Dendritic cell treated with granulocyte-macrophage colony-stimulating factor and Interleukin-4, amounts not matched to agents 40 ng/mL and 50 ng/mL, for 4 days (primary cell): ENCODE measurements at regions not wholly inside any gene's neighbourhood (a gene's known extent, or its start where the extent isn't known, plus 50 kb on each side); places are given as distances from the start of the nearest gene placed in this dataset.

Source experiments
- H3K27ac Mint-ChIP-seq: one replicate; pipeline ENCODE4 v1.8.0; 2022; ENCODE audit warnings: mild to moderate bottlenecking, mixed read lengths
- H3K27me3 Mint-ChIP-seq: one replicate; pipeline ENCODE4 v1.8.0; 2022; ENCODE audit warnings: mild to moderate bottlenecking, mixed read lengths
- H3K36me3 Mint-ChIP-seq: one replicate; pipeline ENCODE4 v1.8.0; 2022; ENCODE audit warnings: low read depth, mixed read lengths
- H3K4me1 Mint-ChIP-seq: one replicate; pipeline ENCODE4 v1.8.0; 2022; ENCODE audit warnings: low read depth, mixed read lengths
- H3K4me3 Mint-ChIP-seq: one replicate; pipeline ENCODE4 v1.8.0; 2022; ENCODE audit warnings: mild to moderate bottlenecking, moderate library complexity, mixed read lengths
- H3K9me3 Mint-ChIP-seq: one replicate; pipeline ENCODE4 v1.8.0; 2022; ENCODE audit warnings: mixed read lengths
- intact Hi-C: fragments of 100-400 bp; cut with micrococcal nuclease; formaldehyde crosslinking; loops from one replicate; pipeline ENCODE4 v1.15.0; 2022

DNA sequence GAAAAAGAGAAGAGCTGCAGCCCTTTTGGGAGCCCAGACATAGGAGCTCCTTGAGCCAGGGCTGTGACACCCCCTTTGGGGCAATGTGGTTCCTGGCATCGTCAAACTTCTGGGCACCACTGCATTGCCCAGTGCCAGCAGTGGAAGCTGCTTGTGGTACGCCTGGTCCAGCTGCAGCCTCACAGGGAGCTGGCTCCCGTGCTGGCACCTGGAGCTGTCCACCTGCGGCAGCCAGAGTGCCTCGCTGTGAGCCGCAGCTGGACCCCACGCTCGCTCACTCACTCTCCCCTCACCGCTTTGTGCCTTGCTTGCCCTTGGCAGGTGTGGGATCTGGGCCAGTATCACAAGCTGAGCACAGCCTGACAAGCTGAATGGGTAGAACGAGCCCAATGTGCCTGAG is 1150.8 kb upstream of the CDH6 start:
- Mint-ChIP-seq H3K36me3 (no peaks in the 10 kb centered on the region), H3K9me3 (no peaks in the 10 kb centered on the region), H3K4me1 (no peaks in the 10 kb centered on the region), H3K4me3 (no peak overlapping the region), H3K27ac (no peak overlapping the region), H3K27me3 (no peaks in the 10 kb centered on the region)
- intact Hi-C loops, result loop anchor here (5.0 kb wide), 1 partner anchor 1190 kb away; no protein-coding TSS in a partner anchor

DNA sequence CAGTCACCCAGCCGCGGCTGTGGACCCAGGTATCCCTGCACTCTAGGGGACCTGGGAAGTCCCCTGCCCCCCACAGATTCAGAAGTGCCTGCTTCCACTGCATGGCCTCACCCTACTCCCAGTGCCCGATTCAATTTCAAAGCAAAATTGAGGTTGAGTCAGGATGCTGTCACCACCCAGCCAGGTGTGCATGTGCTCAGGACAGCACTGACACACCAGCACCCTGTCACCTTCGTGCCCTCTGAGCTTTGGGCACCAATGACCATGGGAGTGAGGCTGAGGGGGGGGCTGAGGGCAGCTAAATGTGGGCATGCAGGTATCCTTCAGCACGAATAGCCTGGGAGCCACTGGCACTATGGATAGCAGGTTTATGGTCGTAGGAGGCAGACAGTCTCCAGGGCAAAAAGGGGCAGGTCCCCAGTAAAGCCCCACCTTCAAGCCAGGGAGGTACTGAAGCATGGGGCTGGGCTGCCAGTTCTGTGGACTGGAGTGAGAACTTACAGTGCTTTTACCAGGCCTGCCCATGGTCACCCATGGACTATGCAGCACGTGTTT is 1151.6 kb upstream of the CDH6 start:
- Mint-ChIP-seq H3K9me3 (no peaks in the 10 kb centered on the region), H3K27ac (no peak overlapping the region), H3K27me3 (no peaks in the 10 kb centered on the region), H3K4me1 (no peaks in the 10 kb centered on the region), H3K4me3 (no peak overlapping the region), H3K36me3 (no peaks in the 10 kb centered on the region)
- intact Hi-C loops, result loop anchor here (5.0 kb wide), 1 partner anchor 1190 kb away; no protein-coding TSS in a partner anchor

GRCh38 chr5:30041291-30041690 is 1152.2 kb upstream of the CDH6 start:
- Mint-ChIP-seq H3K4me3 (no peak overlapping the region), H3K27me3 (no peaks in the 10 kb centered on the region), H3K9me3 (no peaks in the 10 kb centered on the region), H3K4me1 (no peaks in the 10 kb centered on the region), H3K27ac (no peak overlapping the region), H3K36me3 (no peaks in the 10 kb centered on the region)
- intact Hi-C loops, result loop anchor here (5.0 kb wide), 1 partner anchor 1191 kb away; no protein-coding TSS in a partner anchor

- H3K9me3 Mint-ChIP-seq, result no peaks in the 10 kb centered on the region
- H3K27ac Mint-ChIP-seq, result no peak overlapping the region
- no peak overlapping the region for H3K4me3 Mint-ChIP-seq
- no peaks in the 10 kb centered on the region for H3K36me3 Mint-ChIP-seq
- H3K27me3 Mint-ChIP-seq, result no peaks in the 10 kb centered on the region
- H3K4me1 Mint-ChIP-seq, result no peaks in the 10 kb centered on the region
- intact Hi-C loops, result loop anchor here (5.0 kb wide), 1 partner anchor 1192 kb away; no protein-coding TSS in a partner anchor
Observed at GRCh38 chr5:30040488-30041118, 1152.9 kb upstream of the CDH6 start.

- H3K36me3 Mint-ChIP-seq, result no peaks in the 10 kb centered on the region
- H3K9me3 Mint-ChIP-seq, result no peaks in the 10 kb centered on the region
- no peak overlapping the region for H3K27ac Mint-ChIP-seq
- no peaks in the 10 kb centered on the region for H3K4me1 Mint-ChIP-seq
- no peak overlapping the region for H3K4me3 Mint-ChIP-seq
- no peaks in the 10 kb centered on the region for H3K27me3 Mint-ChIP-seq
- intact Hi-C loops, result no loop called here
Observed at GRCh38 chr5:30039379-30039778, 1154.1 kb upstream of the CDH6 start.

GRCh38 chr5:30034870-30035269 is 1158.6 kb upstream of the CDH6 start:
- Mint-ChIP-seq H3K27ac (no peak overlapping the region), H3K4me1 (no peaks in the 10 kb centered on the region), H3K36me3 (no peaks in the 10 kb centered on the region), H3K4me3 (no peak overlapping the region), H3K9me3 (no peaks in the 10 kb centered on the region), H3K27me3 (no peaks in the 10 kb centered on the region)
- intact Hi-C loops, result no loop called here

GRCh38 chr5:30030101-30030500 is 1163.4 kb upstream of the CDH6 start:
- intact Hi-C loops, result no loop called here
- H3K4me3 Mint-ChIP-seq, result no peak overlapping the region

GRCh38 chr5:30001826-30002225 is 1191.7 kb upstream of the CDH6 start:
- intact Hi-C loops, result no loop called here
- Mint-ChIP-seq H3K27ac (no peak overlapping the region), H3K9me3 (peaks cover 34% of the 10 kb centered on the region), H3K4me3 (no peak overlapping the region), H3K36me3 (no peaks in the 10 kb centered on the region), H3K4me1 (no peaks in the 10 kb centered on the region), H3K27me3 (no peaks in the 10 kb centered on the region)

More at GRCh38 chr5:30030101-30030500, 1163.4 kb upstream of the CDH6 start:
- H3K27me3 Mint-ChIP-seq, result no peaks in the 10 kb centered on the region
- no peaks in the 10 kb centered on the region for H3K9me3 Mint-ChIP-seq
- no peak overlapping the region for H3K27ac Mint-ChIP-seq
- no peaks in the 10 kb centered on the region for H3K4me1 Mint-ChIP-seq
- H3K36me3 Mint-ChIP-seq, result no peaks in the 10 kb centered on the region

GRCh38 chr5:30000231-30000630 is 1193.3 kb upstream of the CDH6 start:
- Mint-ChIP-seq H3K4me3 (no peak overlapping the region), H3K27me3 (no peaks in the 10 kb centered on the region), H3K27ac (no peak overlapping the region), H3K36me3 (no peaks in the 10 kb centered on the region), H3K4me1 (no peaks in the 10 kb centered on the region), H3K9me3 (peaks cover 22% of the 10 kb centered on the region)
- intact Hi-C loops, result no loop called here

DNA sequence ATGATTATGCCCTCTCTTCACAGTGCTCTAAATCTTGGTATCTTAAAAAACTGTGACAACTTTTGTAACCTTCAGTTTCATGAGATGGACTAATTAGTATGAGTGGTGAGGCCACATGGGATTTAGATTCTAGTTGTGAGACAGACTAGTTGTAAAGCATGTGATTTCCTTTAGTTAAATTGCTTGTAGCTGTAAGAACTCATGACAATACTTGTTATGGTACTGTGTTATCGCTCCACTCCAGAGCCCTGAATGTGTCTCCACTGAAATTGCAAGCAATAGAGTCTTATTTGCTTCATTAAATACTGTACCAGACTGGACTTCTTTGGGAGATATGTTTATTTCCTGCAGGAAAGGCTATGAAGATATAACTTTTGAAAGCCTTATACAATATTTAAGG is 1198.3 kb upstream of the CDH6 start:
- intact Hi-C loops, result no loop called here
- H3K9me3 Mint-ChIP-seq, result peaks cover 34% of the 10 kb centered on the region
- H3K4me1 Mint-ChIP-seq, result no peaks in the 10 kb centered on the region
- H3K4me3 Mint-ChIP-seq, result no peak overlapping the region
- H3K27me3 Mint-ChIP-seq, result no peaks in the 10 kb centered on the region
- H3K27ac Mint-ChIP-seq, result no peak overlapping the region
- no peaks in the 10 kb centered on the region for H3K36me3 Mint-ChIP-seq

DNA sequence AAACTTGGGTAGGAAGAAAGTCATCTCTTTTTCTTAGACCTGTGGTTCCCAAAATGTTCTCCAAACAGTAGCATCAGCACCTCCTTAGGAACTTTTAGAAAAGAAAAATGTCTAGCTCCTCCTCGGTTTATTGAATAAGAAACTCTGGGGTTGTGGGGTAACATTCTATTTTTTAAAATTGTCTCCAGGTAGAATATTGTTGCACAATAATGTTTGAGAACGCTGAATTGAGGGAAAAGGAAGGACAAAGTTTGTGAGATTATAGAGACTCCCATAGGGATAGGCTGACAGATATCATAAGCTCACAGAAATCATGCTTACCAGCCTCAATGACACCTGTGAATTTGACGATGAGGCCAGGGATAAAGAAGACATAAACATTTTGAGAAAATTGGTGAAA is 1199.0 kb upstream of the CDH6 start:
- H3K36me3 Mint-ChIP-seq, result no peaks in the 10 kb centered on the region
- peaks cover 36% of the 10 kb centered on the region for H3K9me3 Mint-ChIP-seq
- H3K4me3 Mint-ChIP-seq, result no peak overlapping the region
- H3K27ac Mint-ChIP-seq, result no peak overlapping the region
- no peaks in the 10 kb centered on the region for H3K4me1 Mint-ChIP-seq
- intact Hi-C loops, result no loop called here
- no peaks in the 10 kb centered on the region for H3K27me3 Mint-ChIP-seq

DNA sequence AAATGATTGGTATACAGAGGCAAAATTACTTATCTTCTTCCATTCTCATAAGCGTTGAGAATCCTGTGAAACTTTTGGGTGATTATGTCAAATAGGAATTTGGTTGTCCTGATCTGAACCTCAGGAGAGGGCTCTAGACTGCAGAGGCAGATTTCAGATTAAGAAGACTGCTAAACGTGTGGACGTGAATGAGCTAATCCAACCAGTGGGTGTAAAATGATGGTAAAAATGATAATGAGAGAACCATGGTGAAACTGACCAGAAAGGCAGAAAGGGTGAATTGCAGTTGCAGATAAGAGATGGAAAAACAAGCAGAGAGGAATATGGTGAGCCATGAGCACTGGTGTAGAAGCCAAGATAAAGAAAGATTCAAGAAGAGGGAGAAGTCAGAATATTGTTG is 1200.2 kb upstream of the CDH6 start:
- Mint-ChIP-seq H3K36me3 (no peaks in the 10 kb centered on the region), H3K27ac (no peak overlapping the region), H3K4me1 (no peaks in the 10 kb centered on the region), H3K4me3 (no peak overlapping the region), H3K27me3 (no peaks in the 10 kb centered on the region), H3K9me3 (peaks cover 41% of the 10 kb centered on the region)
- intact Hi-C loops, result no loop called here

DNA sequence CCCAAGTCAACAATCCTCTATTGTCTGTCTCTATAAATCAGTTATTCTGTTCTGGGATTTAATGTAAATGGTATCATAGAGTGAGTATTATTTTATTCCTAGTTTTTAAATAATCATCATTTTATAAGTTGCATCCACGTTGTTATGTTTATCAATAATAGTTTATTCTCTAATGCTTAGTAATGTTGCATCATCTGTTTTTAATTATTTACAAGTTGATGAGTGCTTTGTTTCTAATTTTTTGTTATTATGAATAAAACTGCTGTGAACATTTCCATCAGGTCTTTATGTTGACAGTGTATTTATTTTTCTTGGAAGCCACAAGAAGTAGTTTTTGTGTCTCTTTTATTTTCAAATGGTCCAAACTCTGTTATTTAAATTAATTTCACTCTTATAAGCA is 1201.2 kb upstream of the CDH6 start:
- H3K4me3 Mint-ChIP-seq, result no peak overlapping the region
- H3K36me3 Mint-ChIP-seq, result no peaks in the 10 kb centered on the region
- H3K4me1 Mint-ChIP-seq, result no peaks in the 10 kb centered on the region
- H3K27ac Mint-ChIP-seq, result no peak overlapping the region
- intact Hi-C loops, result no loop called here
- peaks cover 46% of the 10 kb centered on the region for H3K9me3 Mint-ChIP-seq
- H3K27me3 Mint-ChIP-seq, result no peaks in the 10 kb centered on the region

- no peaks in the 10 kb centered on the region for H3K36me3 Mint-ChIP-seq
- H3K27me3 Mint-ChIP-seq, result no peaks in the 10 kb centered on the region
- intact Hi-C loops, result no loop called here
- H3K9me3 Mint-ChIP-seq, result peaks cover 46% of the 10 kb centered on the region
- no peak overlapping the region for H3K27ac Mint-ChIP-seq
- H3K4me1 Mint-ChIP-seq, result no peaks in the 10 kb centered on the region
- H3K4me3 Mint-ChIP-seq, result no peak overlapping the region
Observed at GRCh38 chr5:29990681-29991080, 1202.8 kb upstream of the CDH6 start.

DNA sequence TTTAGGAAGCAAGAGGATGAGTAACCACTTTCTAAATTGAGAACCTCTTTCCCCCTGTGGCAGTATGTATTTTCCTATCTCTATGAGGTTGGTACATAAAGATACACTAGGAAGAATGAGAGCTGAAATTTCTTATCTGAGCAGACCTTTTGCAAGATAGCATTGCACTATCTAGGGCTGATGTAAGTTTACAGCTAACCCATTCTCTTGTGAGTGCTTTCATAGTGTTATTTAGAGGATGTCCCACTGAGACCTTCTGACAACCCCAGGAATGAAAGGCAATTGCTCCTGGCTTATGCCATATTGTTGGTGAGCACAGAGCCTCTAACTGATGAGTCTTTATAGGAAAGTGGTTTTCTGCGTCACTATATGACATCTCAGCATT is 1209.3 kb upstream of the CDH6 start:
- intact Hi-C loops, result no loop called here
- Mint-ChIP-seq H3K27me3 (no peaks in the 10 kb centered on the region), H3K36me3 (no peaks in the 10 kb centered on the region), H3K4me3 (no peak overlapping the region), H3K9me3 (peaks cover 33% of the 10 kb centered on the region), H3K4me1 (no peaks in the 10 kb centered on the region), H3K27ac (no peak overlapping the region)
